H1 (cell line): ENCODE measurements at regions not wholly inside any gene's neighbourhood (a gene's known extent, or its start where the extent isn't known, plus 50 kb on each side); places are given as distances from the start of the nearest gene placed in this dataset.

Experiments
- CTCF ChIP-seq, 3 experiments: IDR thresholded peaks; 1 replicate in 2 of 3; 2 replicates in 1 of 3; pipeline versions ENCODE4 v1.5.1 to v1.6.1; 2011; ENCODE audit warnings: low read length in 3 of 3, mild to moderate bottlenecking in 3 of 3, inconsistent platforms in 2 of 3, low read depth in 1 of 3, moderate library complexity in 1 of 3; ENCODE audit not compliant: insufficient read depth in 1 of 3; ENCODE audit errors: control extremely low read depth in 1 of 3
- KDM5A ChIP-seq: fragments of 200-600 bp; IDR thresholded peaks from 2 replicates; pipeline ENCODE4 v1.7.1; 2012; ENCODE audit warnings: mild to moderate bottlenecking, low read length, inconsistent platforms, mixed read lengths
- MAX ChIP-seq: IDR thresholded peaks from 2 replicates; pipeline ENCODE4 v1.6.1; 2012; ENCODE audit warnings: inconsistent platforms
- POLR2A ChIP-seq, 2 experiments: IDR thresholded peaks; 1 replicate in 1 of 2; 2 replicates in 1 of 2; pipeline ENCODE4 v1.6.1; 2011; ENCODE audit warnings: low read depth in 2 of 2, low read length in 2 of 2, mild to moderate bottlenecking in 2 of 2; ENCODE audit errors: control extremely low read depth in 1 of 2
- RXRA ChIP-seq: IDR thresholded peaks from 2 replicates; pipeline ENCODE4 v1.6.1; 2011; ENCODE audit warnings: low read depth, mild to moderate bottlenecking, low read length, moderate library complexity; ENCODE audit not compliant: insufficient read depth
- TEAD4 ChIP-seq: IDR thresholded peaks from 2 replicates; pipeline ENCODE4 v1.6.1; 2012; ENCODE audit warnings: low read depth, low read length, inconsistent platforms, mixed read lengths
- ZNF274 ChIP-seq: IDR thresholded peaks from 2 replicates; pipeline ENCODE4 v1.7.0; 2012; ENCODE audit warnings: low read length, borderline replicate concordance; ENCODE audit errors: extremely low read depth
- TF ChIP-seq, protein P1 (sequence below): IDR thresholded peaks from 2 replicates; pipeline ENCODE4 v1.6.1; 2012; ENCODE audit warnings: low read length, inconsistent platforms

DNA sequence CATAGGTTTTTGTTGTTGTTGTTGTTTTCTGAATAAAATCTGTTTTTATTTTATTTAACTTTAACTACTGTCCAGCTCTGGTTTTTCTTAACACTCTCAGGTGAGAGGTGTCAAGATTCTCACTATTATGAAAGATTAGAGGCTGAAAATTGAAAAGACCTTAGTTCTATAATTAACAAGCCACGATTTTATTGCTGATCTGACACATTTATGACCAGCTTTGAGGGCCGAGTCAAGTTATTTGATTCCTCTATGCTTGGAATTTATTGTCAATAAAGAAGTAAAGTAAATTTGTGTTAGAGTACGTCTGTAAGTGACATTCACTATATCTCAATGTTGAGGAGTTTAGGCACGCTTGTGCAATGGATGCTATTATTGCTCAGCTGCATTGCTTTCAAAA, 808.8 kb downstream of the GALC start:
- TF ChIP-seq POLR2A (IDR thresholded peaks at IDR 0.05; ENCODE audit: control extremely low read depth in 1 of 2, low read depth in 2 of 2, low read length in 2 of 2) (no peak), CTCF (IDR thresholded peaks at IDR 0.05; ENCODE audit: control extremely low read depth in 1 of 3, insufficient read depth in 1 of 3, low read depth in 1 of 3, low read length in 3 of 3) (no peak), ZNF274 (no peak), MAX (no peak), TEAD4 (no peak), KDM5A (no peak), RXRA (no peak)
- TF ChIP-seq, protein P1, sequence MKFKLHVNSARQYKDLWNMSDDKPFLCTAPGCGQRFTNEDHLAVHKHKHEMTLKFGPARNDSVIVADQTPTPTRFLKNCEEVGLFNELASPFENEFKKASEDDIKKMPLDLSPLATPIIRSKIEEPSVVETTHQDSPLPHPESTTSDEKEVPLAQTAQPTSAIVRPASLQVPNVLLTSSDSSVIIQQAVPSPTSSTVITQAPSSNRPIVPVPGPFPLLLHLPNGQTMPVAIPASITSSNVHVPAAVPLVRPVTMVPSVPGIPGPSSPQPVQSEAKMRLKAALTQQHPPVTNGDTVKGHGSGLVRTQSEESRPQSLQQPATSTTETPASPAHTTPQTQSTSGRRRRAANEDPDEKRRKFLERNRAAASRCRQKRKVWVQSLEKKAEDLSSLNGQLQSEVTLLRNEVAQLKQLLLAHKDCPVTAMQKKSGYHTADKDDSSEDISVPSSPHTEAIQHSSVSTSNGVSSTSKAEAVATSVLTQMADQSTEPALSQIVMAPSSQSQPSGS: no peak
